ENCODE measurements at regions not wholly inside any gene's neighbourhood (a gene's known extent, or its start where the extent isn't known, plus 50 kb on each side); places are given as distances from the start of the nearest gene placed in this dataset.

DNA sequence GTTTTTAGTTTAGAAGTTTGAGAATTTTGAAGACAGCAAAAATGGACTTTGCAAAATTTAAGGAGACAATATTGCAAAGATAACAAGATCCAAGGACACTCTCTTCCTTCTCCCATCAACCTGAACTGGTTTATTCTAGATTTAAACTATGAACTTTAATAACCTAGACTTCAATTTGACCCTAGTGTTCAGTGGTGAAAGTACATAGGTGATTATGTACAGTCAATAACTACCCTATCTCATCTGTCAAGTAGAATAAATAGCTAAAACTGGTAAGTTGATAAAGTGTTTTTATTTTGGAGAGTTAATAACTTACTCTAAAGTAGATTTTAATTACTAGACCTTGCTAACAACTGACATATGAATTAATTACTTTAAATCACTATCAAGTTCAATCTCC is 52.9 kb upstream of the NFE2L2 start:
- ChIA-PET POLR2A (no interaction called here), CTCF (interaction anchor here (0.6 kb wide), 1 partner anchor 21 kb away, joined by 3 read pairs; no protein-coding TSS in a partner anchor)
- dilution Hi-C loops (cut with MboI; ENCODE audit: extremely low pct_ligation_motif_present, low sequenced_read_pairs) (no loop called here), intact Hi-C loops (cut with micrococcal nuclease) (no loop called here)
- no peaks in the 10 kb centered on the region for H3K4me1 ChIP-seq (ENCODE audit: control insufficient read depth, extremely low read depth, insufficient read depth, low read length)
- H3K27me3 ChIP-seq (ENCODE audit: control insufficient read depth in 2 of 2, insufficient read depth in 2 of 2, low read length in 2 of 2), result no peaks in the 10 kb centered on the region
- no peaks in the 10 kb centered on the region for H3K79me2 ChIP-seq (ENCODE audit: control insufficient read depth, insufficient read depth, low read length)
- no peak overlapping the region for H3K27ac ChIP-seq (ENCODE audit: insufficient read depth, low read depth, low read length)
- TF ChIP-seq FOS (IDR thresholded peaks at IDR 0.05; ENCODE audit: borderline replicate concordance, insufficient read depth, low read length), result no peak
- TF ChIP-seq, protein P1, sequence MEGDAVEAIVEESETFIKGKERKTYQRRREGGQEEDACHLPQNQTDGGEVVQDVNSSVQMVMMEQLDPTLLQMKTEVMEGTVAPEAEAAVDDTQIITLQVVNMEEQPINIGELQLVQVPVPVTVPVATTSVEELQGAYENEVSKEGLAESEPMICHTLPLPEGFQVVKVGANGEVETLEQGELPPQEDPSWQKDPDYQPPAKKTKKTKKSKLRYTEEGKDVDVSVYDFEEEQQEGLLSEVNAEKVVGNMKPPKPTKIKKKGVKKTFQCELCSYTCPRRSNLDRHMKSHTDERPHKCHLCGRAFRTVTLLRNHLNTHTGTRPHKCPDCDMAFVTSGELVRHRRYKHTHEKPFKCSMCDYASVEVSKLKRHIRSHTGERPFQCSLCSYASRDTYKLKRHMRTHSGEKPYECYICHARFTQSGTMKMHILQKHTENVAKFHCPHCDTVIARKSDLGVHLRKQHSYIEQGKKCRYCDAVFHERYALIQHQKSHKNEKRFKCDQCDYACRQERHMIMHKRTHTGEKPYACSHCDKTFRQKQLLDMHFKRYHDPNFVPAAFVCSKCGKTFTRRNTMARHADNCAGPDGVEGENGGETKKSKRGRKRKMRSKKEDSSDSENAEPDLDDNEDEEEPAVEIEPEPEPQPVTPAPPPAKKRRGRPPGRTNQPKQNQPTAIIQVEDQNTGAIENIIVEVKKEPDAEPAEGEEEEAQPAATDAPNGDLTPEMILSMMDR (IDR thresholded peaks at IDR 0.05; ENCODE audit: extremely low read depth in 1 of 2, insufficient read depth in 1 of 2, low read depth in 1 of 2, low read length in 2 of 2), result no peak
- TF ChIP-seq POLR2AphosphoS5 (IDR thresholded peaks at IDR 0.05; ENCODE audit: insufficient read depth, low read depth, low read length), result no peak
- no peak for TF ChIP-seq JUN (IDR thresholded peaks at IDR 0.05; ENCODE audit: borderline replicate concordance, insufficient read depth, insufficient read length, low read depth)
- TF ChIP-seq GATA2 (IDR thresholded peaks at IDR 0.05; ENCODE audit: insufficient read depth, insufficient read length, low read depth, low read length), result no peak
- TF ChIP-seq POLR2A (IDR thresholded peaks at IDR 0.05; ENCODE audit: low read depth, low read length), result no peak
- TF ChIP-seq EZH2 (IDR thresholded peaks at IDR 0.05; ENCODE audit: borderline replicate concordance, low read depth, low read length, severe bottlenecking), result no peak
- TF ChIP-seq MYC (IDR thresholded peaks at IDR 0.05; ENCODE audit: low read depth, low read length), result no peak
- TF ChIP-seq, protein P2, sequence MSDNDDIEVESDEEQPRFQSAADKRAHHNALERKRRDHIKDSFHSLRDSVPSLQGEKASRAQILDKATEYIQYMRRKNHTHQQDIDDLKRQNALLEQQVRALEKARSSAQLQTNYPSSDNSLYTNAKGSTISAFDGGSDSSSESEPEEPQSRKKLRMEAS (IDR thresholded peaks at IDR 0.05; ENCODE audit: insufficient read depth, insufficient read length), result no peak
- no peaks in the 10 kb centered on the region for H3K36me3 ChIP-seq (ENCODE audit: control insufficient read depth in 2 of 2, extremely low read depth in 1 of 2, insufficient read depth in 2 of 2, low read length in 2 of 2)
- no TSS peak for BruUV-seq (replicated peaks)
- no peak overlapping the region for H3K9ac ChIP-seq (replicated peaks; ENCODE audit: extremely low read depth, insufficient read depth, low read length)
- no peaks in the 10 kb centered on the region for H3K9me1 ChIP-seq (replicated peaks; ENCODE audit: control insufficient read depth, extremely low read depth, insufficient read depth, low read length)
- FAIRE-seq (no peak), DNase-seq (ENCODE audit: low read depth, low spot score) (no peak)
- no peak overlapping the region for H3K4me3 ChIP-seq (replicated peaks in 1 of 3; ENCODE audit: insufficient read depth in 1 of 3, low read depth in 1 of 3, low read length in 3 of 3)
- H4K20me1 ChIP-seq (replicated peaks; ENCODE audit: control insufficient read depth, extremely low read depth, insufficient read depth, low read length), result no peaks in the 10 kb centered on the region
- no peaks in the 10 kb centered on the region for H3K9me3 ChIP-seq (replicated peaks; ENCODE audit: control insufficient read depth, insufficient read depth, low read length)
- H3K4me2 ChIP-seq (ENCODE audit: insufficient read depth, low read length), result no peak overlapping the region
- no peak overlapping the region for H2AFZ ChIP-seq (ENCODE audit: low read depth, low read length)

Data from endothelial cell of umbilical vein (primary cell).